ENCODE measurements at regions not wholly inside any gene's neighbourhood (a gene's known extent, or its start where the extent isn't known, plus 50 kb on each side); places are given as distances from the start of the nearest gene placed in this dataset.

DNA sequence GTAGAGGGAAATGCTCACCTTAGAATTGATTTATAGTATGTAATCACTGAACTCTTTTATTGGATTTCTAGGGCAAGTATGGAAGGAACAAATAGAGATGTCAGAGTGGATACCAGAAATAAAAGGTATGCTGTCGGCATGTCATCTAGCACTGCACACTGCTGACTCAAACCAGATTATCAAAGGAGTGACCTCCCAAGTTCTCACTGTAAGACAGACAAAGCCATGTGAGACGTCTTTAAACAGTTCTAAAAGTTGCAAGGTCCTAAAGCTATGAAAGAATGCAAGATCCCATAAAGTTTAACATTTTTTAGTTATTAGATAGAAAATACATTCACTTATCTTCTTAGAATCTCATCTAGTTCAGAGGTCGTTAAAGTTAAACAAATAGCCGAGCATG lies 70.0 kb upstream of the CPM start:
- no peak for TF ChIP-seq ZNF610 (tag by site-specific recombination; IDR thresholded peaks at IDR 0.05; ENCODE audit: borderline replicate concordance)
- TF ChIP-seq, protein P1, sequence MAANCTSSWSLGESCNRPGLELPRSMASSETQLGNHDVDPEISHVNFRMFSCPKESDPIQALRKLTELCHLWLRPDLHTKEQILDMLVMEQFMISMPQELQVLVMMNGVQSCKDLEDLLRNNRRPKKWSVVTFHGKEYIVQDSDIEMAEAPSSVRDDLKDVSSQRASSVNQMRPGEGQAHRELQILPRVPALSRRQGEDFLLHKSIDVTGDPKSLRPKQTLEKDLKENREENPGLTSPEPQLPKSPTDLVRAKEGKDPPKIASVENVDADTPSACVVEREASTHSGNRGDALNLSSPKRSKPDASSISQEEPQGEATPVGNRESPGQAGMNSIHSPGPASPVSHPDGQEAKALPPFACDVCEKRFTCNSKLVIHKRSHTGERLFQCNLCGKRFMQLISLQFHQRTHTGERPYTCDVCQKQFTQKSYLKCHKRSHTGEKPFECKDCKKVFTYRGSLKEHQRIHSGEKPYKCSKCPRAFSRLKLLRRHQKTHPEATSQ (tag by site-specific recombination; IDR thresholded peaks at IDR 0.05), result no peak
- TF ChIP-seq BCL11B (tag by site-specific recombination; IDR thresholded peaks at IDR 0.05; ENCODE audit: low read depth), result no peak
- TF ChIP-seq, protein P2, sequence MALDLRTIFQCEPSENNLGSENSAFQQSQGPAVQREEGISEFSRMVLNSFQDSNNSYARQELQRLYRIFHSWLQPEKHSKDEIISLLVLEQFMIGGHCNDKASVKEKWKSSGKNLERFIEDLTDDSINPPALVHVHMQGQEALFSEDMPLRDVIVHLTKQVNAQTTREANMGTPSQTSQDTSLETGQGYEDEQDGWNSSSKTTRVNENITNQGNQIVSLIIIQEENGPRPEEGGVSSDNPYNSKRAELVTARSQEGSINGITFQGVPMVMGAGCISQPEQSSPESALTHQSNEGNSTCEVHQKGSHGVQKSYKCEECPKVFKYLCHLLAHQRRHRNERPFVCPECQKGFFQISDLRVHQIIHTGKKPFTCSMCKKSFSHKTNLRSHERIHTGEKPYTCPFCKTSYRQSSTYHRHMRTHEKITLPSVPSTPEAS (tag by site-specific recombination; IDR thresholded peaks at IDR 0.05), result no peak
- TF ChIP-seq ZNF214 (tag by site-specific recombination; IDR thresholded peaks at IDR 0.05; ENCODE audit: borderline replicate concordance), result no peak
- TF ChIP-seq GLI2 (tag by site-specific recombination; IDR thresholded peaks at IDR 0.05; ENCODE audit: borderline replicate concordance, low read depth), result no peak
- TF ChIP-seq ZNF157 (tag by site-specific recombination; IDR thresholded peaks at IDR 0.05), result no peak
- TF ChIP-seq ZNF155 (tag by site-specific recombination; IDR thresholded peaks at IDR 0.05), result no peak
- TF ChIP-seq ZNF350 (tag by site-specific recombination; IDR thresholded peaks at IDR 0.05), result no peak
- TF ChIP-seq ZFP69B (tag by site-specific recombination; IDR thresholded peaks at IDR 0.05), result no peak
- no peak for TF ChIP-seq KLF16 (tag by site-specific recombination; IDR thresholded peaks at IDR 0.05)
- ChIA-PET CTCF (no interaction called here), POLR2A (no interaction called here)
- Histone ChIP-seq H3K9me3 (ENCODE audit: control insufficient read depth, insufficient read depth, low read depth, low read length) (no peaks in the 10 kb centered on the region), H3K4me1 (ENCODE audit: control insufficient read depth, insufficient read depth, low read length) (peaks cover 9% of the 10 kb centered on the region; the same call in 1 of the 2 replicates), H3K4me3 (ENCODE audit: low read depth, low read length) (no peak overlapping the region), H3K36me3 (ENCODE audit: control insufficient read depth in 2 of 2, insufficient read depth in 1 of 2, low read length in 2 of 2) (no peaks in the 10 kb centered on the region), H3K27ac (ENCODE audit: extremely low read depth, low read depth, low read length) (no peak overlapping the region)

DNA sequence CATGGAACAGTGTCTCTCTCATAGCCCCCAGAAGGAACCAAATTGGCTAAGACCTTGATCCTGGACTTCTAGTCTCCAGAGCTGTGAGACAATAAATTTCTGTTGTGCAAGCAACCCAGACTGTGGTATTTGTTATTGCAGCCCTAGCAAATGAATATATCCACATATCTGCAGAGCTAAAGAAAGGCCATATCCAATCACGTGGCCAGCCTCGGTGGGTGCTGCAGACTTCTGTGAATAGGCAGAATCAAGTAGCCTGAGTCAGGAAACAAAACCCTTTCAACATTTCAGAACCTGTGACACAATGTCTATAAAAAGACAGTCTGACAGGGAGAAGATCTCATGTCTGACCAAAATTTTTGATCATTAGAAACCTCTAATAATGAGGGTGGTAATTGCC lies 71.0 kb upstream of the CPM start:
- no peaks in the 10 kb centered on the region for H3K36me3 ChIP-seq (ENCODE audit: control insufficient read depth in 2 of 2, insufficient read depth in 1 of 2, low read length in 2 of 2)
- ChIA-PET CTCF (no interaction called here), POLR2A (no interaction called here)
- H3K9me3 ChIP-seq (ENCODE audit: control insufficient read depth, insufficient read depth, low read depth, low read length), result no peaks in the 10 kb centered on the region
- no peak for TF ChIP-seq SETDB1 (IDR thresholded peaks at IDR 0.05; ENCODE audit: insufficient read length, low read length)
- no peak overlapping the region for H3K4me3 ChIP-seq (ENCODE audit: low read depth, low read length)
- H3K27ac ChIP-seq (ENCODE audit: extremely low read depth, low read depth, low read length), result no peak overlapping the region
- H3K4me1 ChIP-seq (ENCODE audit: control insufficient read depth, insufficient read depth, low read length), result peaks cover 14% of the 10 kb centered on the region

DNA sequence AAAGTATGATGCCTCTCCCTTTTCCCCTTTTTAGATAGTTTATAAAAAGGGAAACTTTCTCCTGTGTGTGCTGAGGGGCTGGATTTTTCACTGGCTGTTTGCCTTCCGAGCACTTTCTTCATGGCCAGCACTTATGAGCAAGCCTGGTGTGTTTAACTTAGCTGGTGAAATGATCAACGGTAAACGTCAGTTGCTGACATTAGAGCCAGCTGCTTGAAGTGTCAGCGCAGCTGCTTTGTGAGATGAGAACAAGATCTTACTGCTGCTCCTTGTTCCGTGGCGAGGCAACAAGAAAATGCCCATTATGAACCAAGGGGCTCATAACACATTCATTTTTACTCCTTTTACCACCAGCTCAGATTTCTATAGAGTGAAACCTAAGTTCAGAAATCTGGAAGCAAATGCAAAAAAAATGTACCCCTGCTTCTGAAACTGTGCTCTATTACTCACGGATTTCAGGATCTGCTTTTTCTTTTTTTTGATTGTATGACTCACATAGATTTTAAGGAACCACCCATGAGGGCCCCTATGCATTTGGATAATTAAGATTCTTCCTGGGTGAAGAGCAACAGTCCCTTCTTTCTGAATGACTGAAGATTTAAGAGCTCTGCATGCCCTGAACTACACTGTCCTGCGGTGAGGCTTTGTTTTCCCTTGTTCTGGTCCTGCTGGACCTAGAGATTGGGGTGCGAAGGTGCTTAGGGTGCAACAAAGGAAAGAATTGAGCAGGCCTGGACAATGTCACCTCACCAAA lies 74.3 kb upstream of the CPM start:
- H3K4me1 ChIP-seq (ENCODE audit: control insufficient read depth, insufficient read depth, low read length), result peaks cover 14% of the 10 kb centered on the region
- no peaks in the 10 kb centered on the region for H3K9me3 ChIP-seq (ENCODE audit: control insufficient read depth, insufficient read depth, low read depth, low read length)
- H3K4me3 ChIP-seq (ENCODE audit: low read depth, low read length), result no peak overlapping the region
- no peaks in the 10 kb centered on the region for H3K36me3 ChIP-seq (ENCODE audit: control insufficient read depth in 2 of 2, insufficient read depth in 1 of 2, low read length in 2 of 2)
- CTCF ChIA-PET, result interaction anchor here (0.7 to 0.8 kb wide), 2 partner anchors 63 to 247 kb away, joined by 3 to 4 read pairs; no protein-coding TSS in a partner anchor
- TF ChIP-seq, protein P3, sequence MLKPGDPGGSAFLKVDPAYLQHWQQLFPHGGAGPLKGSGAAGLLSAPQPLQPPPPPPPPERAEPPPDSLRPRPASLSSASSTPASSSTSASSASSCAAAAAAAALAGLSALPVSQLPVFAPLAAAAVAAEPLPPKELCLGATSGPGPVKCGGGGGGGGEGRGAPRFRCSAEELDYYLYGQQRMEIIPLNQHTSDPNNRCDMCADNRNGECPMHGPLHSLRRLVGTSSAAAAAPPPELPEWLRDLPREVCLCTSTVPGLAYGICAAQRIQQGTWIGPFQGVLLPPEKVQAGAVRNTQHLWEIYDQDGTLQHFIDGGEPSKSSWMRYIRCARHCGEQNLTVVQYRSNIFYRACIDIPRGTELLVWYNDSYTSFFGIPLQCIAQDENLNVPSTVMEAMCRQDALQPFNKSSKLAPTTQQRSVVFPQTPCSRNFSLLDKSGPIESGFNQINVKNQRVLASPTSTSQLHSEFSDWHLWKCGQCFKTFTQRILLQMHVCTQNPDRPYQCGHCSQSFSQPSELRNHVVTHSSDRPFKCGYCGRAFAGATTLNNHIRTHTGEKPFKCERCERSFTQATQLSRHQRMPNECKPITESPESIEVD (tag by site-specific recombination; IDR thresholded peaks at IDR 0.05), result peak; percentile 42; the same call in 1 of the 2 replicates
- TF ChIP-seq, protein P4, sequence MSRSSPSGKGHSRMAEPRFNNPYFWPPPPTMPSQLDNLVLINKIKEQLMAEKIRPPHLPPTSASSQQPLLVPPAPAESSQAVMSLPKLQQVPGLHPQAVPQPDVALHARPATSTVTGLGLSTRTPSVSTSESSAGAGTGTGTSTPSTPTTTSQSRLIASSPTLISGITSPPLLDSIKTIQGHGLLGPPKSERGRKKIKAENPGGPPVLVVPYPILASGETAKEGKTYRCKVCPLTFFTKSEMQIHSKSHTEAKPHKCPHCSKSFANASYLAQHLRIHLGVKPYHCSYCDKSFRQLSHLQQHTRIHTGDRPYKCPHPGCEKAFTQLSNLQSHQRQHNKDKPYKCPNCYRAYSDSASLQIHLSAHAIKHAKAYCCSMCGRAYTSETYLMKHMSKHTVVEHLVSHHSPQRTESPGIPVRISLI (tag by site-specific recombination; IDR thresholded peaks at IDR 0.05), result peak; percentile 73; the same call in 1 of the 2 replicates
- TF ChIP-seq ZNF600 (tag by site-specific recombination; IDR thresholded peaks at IDR 0.05) (0 out of 2 replicates have a peak, but pooled peaks have one; percentile 23), ZNF335 (tag by site-specific recombination; conservative IDR thresholded peaks at IDR 0.05) (0 out of 2 replicates have a peak, but pooled peaks have one; percentile 10), FEZF1 (tag by site-specific recombination; IDR thresholded peaks at IDR 0.05) (peak; percentile 93), TRIM28 (IDR thresholded peaks at IDR 0.05; ENCODE audit: borderline replicate concordance, low read length) (0 out of 2 replicates have a peak, but pooled peaks have one; percentile 23), ZNF660 (tag by site-specific recombination; IDR thresholded peaks at IDR 0.05) (0 out of 2 replicates have a peak, but pooled peaks have one; percentile 41), MEIS1 (CRISPR knock-in tag; IDR thresholded peaks at IDR 0.05; ENCODE audit: borderline replicate concordance) (no peak), SCRT2 (tag by site-specific recombination; IDR thresholded peaks at IDR 0.05) (peak; percentile 51; the same call in 1 of the 2 replicates), PRDM1 (tag by site-specific recombination; IDR thresholded peaks at IDR 0.05) (peak; percentile 81; the same call in 1 of the 2 replicates), ZSCAN23 (tag by site-specific recombination; IDR thresholded peaks at IDR 0.05) (no peak)
- TF ChIP-seq, protein P5, sequence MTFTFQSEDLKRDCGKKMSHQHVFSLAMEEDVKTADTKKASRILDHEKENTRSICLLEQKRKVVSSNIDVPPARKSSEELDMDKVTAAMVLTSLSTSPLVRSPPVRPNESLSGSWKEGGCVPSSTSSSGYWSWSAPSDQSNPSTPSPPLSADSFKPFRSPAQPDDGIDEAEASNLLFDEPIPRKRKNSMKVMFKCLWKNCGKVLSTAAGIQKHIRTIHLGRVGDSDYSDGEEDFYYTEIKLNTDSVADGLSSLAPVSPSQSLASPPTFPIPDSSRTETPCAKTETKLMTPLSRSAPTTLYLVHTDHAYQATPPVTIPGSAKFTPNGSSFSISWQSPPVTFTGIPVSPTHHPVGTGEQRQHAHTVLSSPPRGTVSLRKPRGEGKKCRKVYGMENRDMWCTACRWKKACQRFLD (tag by site-specific recombination; IDR thresholded peaks at IDR 0.05), result no peak
- POLR2A ChIA-PET, result no interaction called here
- H3K27ac ChIP-seq (ENCODE audit: extremely low read depth, low read depth, low read length), result no peak overlapping the region

Data from HEK293 (cell line).